GM12878 (cell line): ENCODE measurements at regions not wholly inside any gene's neighbourhood (a gene's known extent, or its start where the extent isn't known, plus 50 kb on each side); places are given as distances from the start of the nearest gene placed in this dataset.

Source experiments
- ATAC-seq: fragments of 200-7000 bp; cut with Tn5 transposase; 3 replicates; pipeline ENCODE4 v1.9.1; 2020; ENCODE audit warnings: mild to moderate bottlenecking, moderate library complexity
- BruUV-seq: library from RNA; stranded (reverse); fragments of 400-500 nt; replicated peaks from 2 replicates; lab custom pipeline; 2021; lab: Mats Ljungman, UMichigan
- CTCF ChIA-PET: fragments of 300-600 bp; sonication (Branson Sonifier 250); formaldehyde crosslinking; extraction: SDS; loops from one replicate; lab custom pipeline; 2021; ENCODE audit warnings: inconsistent platforms; lab: Yijun Ruan, JAX
- POLR2A ChIA-PET: fragments of 350-600 bp; formaldehyde crosslinking; extraction: SDS; loops from one replicate; lab custom pipeline; 2021; ENCODE audit warnings: inconsistent platforms; lab: Charles Lee
- RAD21 ChIA-PET: fragments of 300-600 bp; sonication (Branson Sonifier 250); formaldehyde crosslinking; loops from one replicate; lab custom pipeline; 2023; ENCODE audit warnings: antibody characterized with exemption; ENCODE audit not compliant: unreplicated experiment; lab: Charles Lee
- SMC1A ChIA-PET: fragments of 300-600 bp; sonication (Branson Sonifier 250); formaldehyde crosslinking; loops from one replicate; lab custom pipeline; 2023; ENCODE audit not compliant: unreplicated experiment, uncharacterized antibody; lab: Charles Lee
- DNase-seq: peaks from one replicate; pipeline ENCODE4 v3.0.0-alpha.2; 2011; ENCODE audit warnings: low read depth, low spot score
- FAIRE-seq: peaks from 3 replicates; lab custom pipeline; 2011; peaks lifted over from hg19 to GRCh38; lab: Jason Lieb, UNC
- H2AFZ ChIP-seq: 2 replicates; pipeline ENCODE4 v1.6.0; 2011; ENCODE audit warnings: low read depth, low read length, control low read depth; ENCODE audit not compliant: control insufficient read depth
- H3K27ac ChIP-seq: 2 replicates; pipeline ENCODE4 v1.5.1; 2011; ENCODE audit warnings: control low read depth; ENCODE audit not compliant: control insufficient read depth, insufficient read depth
- H3K27me3 ChIP-seq, 2 experiments: replicated peaks in 1 of 2; 2 replicates each; pipeline versions ENCODE4 v1.6.0 to v1.6.1; 2011; ENCODE audit warnings: low read length in 1 of 2; ENCODE audit not compliant: control insufficient read depth in 2 of 2, insufficient read depth in 2 of 2
- H3K36me3 ChIP-seq, 2 experiments: 2 replicates each; pipeline ENCODE4 v1.5.1; 2011; ENCODE audit warnings: low read length in 1 of 2; ENCODE audit not compliant: control insufficient read depth in 2 of 2, insufficient read depth in 2 of 2
- H3K4me1 ChIP-seq: 2 replicates; pipeline ENCODE4 v1.6.1; 2011; ENCODE audit warnings: mild to moderate bottlenecking, low read length, moderate library complexity, mixed read lengths; ENCODE audit not compliant: control insufficient read depth, insufficient read depth
- H3K4me2 ChIP-seq: 2 replicates; pipeline ENCODE4 v1.6.0; 2011; ENCODE audit warnings: control low read depth; ENCODE audit not compliant: control insufficient read depth, insufficient read depth
- H3K4me3 ChIP-seq: fragments of 200-600 bp; sonication (generic); 2 replicates; pipeline ENCODE4 v1.5.1; 2016
- H3K79me2 ChIP-seq: 2 replicates; pipeline ENCODE4 v1.6.0; 2011; ENCODE audit warnings: low read length; ENCODE audit not compliant: control insufficient read depth, insufficient read depth
- H3K9ac ChIP-seq: 2 replicates; pipeline ENCODE4 v1.8.0; 2011; ENCODE audit warnings: low read length, control low read depth, mixed read lengths; ENCODE audit not compliant: control insufficient read depth, insufficient read depth
- H3K9me3 ChIP-seq: replicated peaks from 3 replicates; pipeline ENCODE4 v1.5.1; 2011; ENCODE audit warnings: mild to moderate bottlenecking, low read length; ENCODE audit not compliant: control insufficient read depth, insufficient read depth
- H4K20me1 ChIP-seq: 2 replicates; pipeline ENCODE4 v1.6.0; 2011; ENCODE audit not compliant: control insufficient read depth, insufficient read depth
- CHD4 ChIP-seq: fragments of 200-600 bp; sonication (generic); IDR thresholded peaks from 2 replicates; pipeline ENCODE4 v1.6.1; 2016; ENCODE audit warnings: mild to moderate bottlenecking
- MAX ChIP-seq: IDR thresholded peaks from 2 replicates; pipeline ENCODE4 v1.6.1; 2012; ENCODE audit warnings: low read depth, low read length, improper control_type of control experiment
- MXI1 ChIP-seq: fragments of 150-350 bp; IDR thresholded peaks from 2 replicates; pipeline ENCODE4 v1.6.1; 2011; ENCODE audit warnings: low read depth, mild to moderate bottlenecking, inconsistent platforms, low read length, improper control_type of control experiment
- RUNX3 ChIP-seq: IDR thresholded peaks from 2 replicates; pipeline ENCODE4 v1.6.1; 2012; ENCODE audit warnings: low read length, inconsistent platforms
- USF2 ChIP-seq: IDR thresholded peaks from 2 replicates; pipeline ENCODE4 v1.6.1; 2011; ENCODE audit warnings: low read depth, low read length, improper control_type of control experiment, borderline replicate concordance
- ZZZ3 ChIP-seq: IDR thresholded peaks from 2 replicates; pipeline ENCODE4 v1.6.1; 2011; ENCODE audit warnings: low read depth; ENCODE audit not compliant: control insufficient read depth, insufficient read length
- WGBS: methylation state at CpG from one replicate; pipeline ENCODE4 v1.1.6; 2016; ENCODE audit warnings: low lambda C conversion rate; ENCODE audit not compliant: insufficient replicate concordance, insufficient coverage; ENCODE audit errors: missing lambda C conversion rate; 5-methylcytosine and 5-hydroxymethylcytosine counted together
- in situ Hi-C: fragments of 300-500 bp; cut with MboI; formaldehyde crosslinking; loops from 9 replicates; pipeline ENCODE4 v1.14.3; 2018; ENCODE audit warnings: mixed read lengths
- intact Hi-C: fragments of 100-400 bp; cut with micrococcal nuclease; formaldehyde crosslinking; loops from one replicate; pipeline ENCODE4 v1.14.2; 2022; ENCODE audit not compliant: unreplicated experiment

GRCh38 chr12:46462641-46463355 lies 90.2 kb upstream of the SLC38A2 start:
- DNase-seq (no peak), FAIRE-seq (no peak), ATAC-seq (no peak)
- intact Hi-C loops (no loop called here), in situ Hi-C loops (no loop called here)
- WGBS: 66% methylated on average over 3 of the region's 3 CpGs
- POLR2A ChIA-PET: no interaction called here
- no peaks in the 10 kb centered on the region for H3K27me3 ChIP-seq
- no TSS peak for BruUV-seq
- H3K9me3 ChIP-seq: no peaks in the 10 kb centered on the region
- RAD21 ChIA-PET: no interaction called here
- CTCF ChIA-PET: interaction anchor here (1.0 kb wide), 2 partner anchors 53 to 109 kb away, joined by 3 read pairs; no protein-coding TSS in a partner anchor
- no peak overlapping the region for H3K27ac ChIP-seq
- H3K9ac ChIP-seq: no peak overlapping the region
- H3K79me2 ChIP-seq: no peaks in the 10 kb centered on the region
- H3K4me3 ChIP-seq: no peak overlapping the region
- H3K4me2 ChIP-seq: no peak overlapping the region
- H4K20me1 ChIP-seq: no peaks in the 10 kb centered on the region
- SMC1A ChIA-PET: no interaction called here
- H3K36me3 ChIP-seq: no peaks in the 10 kb centered on the region
- H3K4me1 ChIP-seq: peaks cover 25% of the 10 kb centered on the region
- H2AFZ ChIP-seq: no peak overlapping the region
- TF ChIP-seq MXI1: no peak
- TF ChIP-seq MAX: no peak
- TF ChIP-seq CHD4: no peak
- no peak for TF ChIP-seq USF2
- TF ChIP-seq RUNX3: no peak
- no peak for TF ChIP-seq ZZZ3
